Skeletal muscle cell (primary cell): ENCODE measurements at regions not wholly inside any gene's neighbourhood (a gene's known extent, or its start where the extent isn't known, plus 50 kb on each side); places are given as distances from the start of the nearest gene placed in this dataset.
A peak's percentile ranks its signal among the peaks of the same experiment; 100 is the strongest.

ENCODE experiments used
- DNase-seq: peaks from one replicate; pipeline ENCODE4 v3.0.0-alpha.2; 2010; ENCODE audit warnings: low read depth
- H3K4me3 ChIP-seq: 2 replicates; pipeline ENCODE4 v1.5.1; 2011; ENCODE audit warnings: low read depth, mild to moderate bottlenecking, control low read depth, low read length, moderate library complexity

DNA sequence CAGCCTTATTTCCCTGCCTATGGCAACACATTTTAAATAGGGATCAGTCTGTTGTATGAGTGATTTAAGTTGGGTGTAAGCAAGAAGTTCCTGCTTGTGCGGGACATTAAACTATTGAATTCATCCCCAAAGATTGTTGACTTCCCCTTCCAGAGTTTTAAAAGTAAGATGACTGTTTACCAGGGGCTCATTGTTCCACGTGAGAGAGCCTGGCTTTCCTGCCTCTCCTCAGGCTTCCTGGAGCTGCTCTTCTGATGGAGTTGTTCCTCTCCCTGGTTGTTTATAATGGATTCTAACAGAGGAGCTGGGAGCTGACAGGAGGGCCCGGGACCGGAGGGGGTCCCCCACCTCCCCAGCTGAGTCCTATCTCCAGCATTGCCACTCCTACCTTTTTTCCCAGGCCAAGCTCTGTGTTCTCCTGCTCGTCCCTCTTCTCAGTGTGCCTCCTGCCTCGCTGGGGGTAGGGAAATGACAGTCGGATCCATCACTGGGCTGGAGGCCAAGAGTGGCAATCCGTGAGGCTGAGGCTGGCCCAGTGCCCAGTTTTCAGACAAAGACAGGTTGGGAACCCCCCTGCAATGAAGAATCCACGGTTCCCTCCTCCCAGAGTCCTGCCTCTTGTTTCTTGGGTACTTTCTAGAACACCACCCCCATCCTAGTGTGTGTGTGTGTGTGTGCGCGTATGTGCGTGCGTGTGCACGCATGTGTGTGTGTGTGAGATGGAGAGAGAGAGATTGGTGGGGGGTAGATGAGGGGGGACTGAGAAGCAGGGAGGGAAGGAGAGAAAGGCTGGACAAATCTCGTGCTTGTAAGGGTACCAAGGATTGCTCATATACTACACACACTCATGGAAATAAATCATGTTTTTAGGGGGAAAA is 123.7 kb upstream of the NFIB start:
- no peak for DNase-seq
- no peak overlapping the region for H3K4me3 ChIP-seq

DNA sequence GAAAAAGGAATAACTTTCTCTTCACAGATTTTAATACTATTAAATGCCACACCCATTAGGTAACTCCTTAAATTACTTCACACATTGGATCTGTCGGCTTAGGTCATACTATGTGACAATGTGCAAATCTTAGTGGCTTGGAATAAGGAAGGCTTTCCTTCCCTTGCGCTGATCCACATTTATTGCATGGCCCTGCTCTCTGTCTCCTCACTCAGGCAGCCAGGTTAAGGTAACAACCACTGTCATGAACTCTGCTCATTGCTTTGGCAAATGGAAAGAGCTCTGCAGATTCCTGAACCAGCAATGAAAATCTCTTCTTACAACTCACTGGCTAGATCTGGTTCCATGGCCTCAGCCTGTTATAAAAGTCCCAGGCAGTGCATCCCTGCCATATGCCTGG is 121.9 kb upstream of the NFIB start:
- no peak overlapping the region for H3K4me3 ChIP-seq
- DNase-seq = no peak

DNA sequence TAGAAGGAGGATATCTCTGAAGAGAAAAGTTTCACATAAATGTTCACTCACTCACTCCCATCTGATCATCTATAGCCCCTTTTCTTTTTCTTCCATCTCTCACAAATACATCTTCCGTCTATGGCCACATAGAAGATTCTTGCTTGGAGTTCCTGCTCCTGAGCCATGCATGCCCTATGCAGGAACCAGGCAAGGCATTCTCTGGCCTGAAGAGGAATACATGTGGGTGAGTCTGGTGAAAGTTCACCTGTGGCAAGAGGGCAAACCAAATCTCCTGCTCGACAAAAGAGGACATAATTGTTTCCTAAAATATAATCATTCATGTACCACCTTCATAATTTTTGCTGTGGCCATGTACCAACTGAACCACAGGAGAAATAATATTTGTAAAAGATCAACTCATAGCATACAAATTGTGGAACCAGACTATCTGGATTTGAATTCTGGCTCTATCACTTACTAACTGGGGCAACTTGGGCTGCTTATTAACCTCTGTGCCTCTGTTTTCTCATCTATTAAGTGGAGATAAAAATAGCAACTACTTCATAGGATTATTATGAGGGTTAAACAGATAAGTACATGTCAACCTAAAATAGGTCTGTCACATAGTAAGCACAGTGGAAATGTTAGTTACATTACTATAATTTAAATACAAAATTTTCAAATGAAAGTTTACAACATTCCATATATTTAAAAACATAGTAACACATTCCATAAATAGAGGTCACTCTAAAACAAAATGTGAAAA is 121.2 kb upstream of the NFIB start:
- no peak for DNase-seq
- H3K4me3 ChIP-seq = no peak overlapping the region

DNA sequence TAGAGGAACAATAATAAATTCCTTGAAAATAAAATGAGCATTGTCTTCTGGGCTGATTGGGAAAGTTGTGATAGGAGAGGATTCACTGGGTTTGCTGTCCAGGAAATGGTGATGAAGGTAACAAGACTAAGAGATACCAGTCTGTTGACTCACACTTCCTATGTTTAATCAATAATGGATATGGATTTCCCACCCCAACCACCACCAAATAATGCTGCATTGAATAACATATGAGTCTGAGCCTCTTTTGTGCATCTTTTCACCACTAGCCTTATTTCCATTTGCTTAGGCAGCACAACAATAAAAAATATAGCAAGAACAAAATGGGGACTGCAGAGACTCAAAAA is 120.2 kb upstream of the NFIB start:
- no peak overlapping the region for H3K4me3 ChIP-seq
- DNase-seq = no peak

DNA sequence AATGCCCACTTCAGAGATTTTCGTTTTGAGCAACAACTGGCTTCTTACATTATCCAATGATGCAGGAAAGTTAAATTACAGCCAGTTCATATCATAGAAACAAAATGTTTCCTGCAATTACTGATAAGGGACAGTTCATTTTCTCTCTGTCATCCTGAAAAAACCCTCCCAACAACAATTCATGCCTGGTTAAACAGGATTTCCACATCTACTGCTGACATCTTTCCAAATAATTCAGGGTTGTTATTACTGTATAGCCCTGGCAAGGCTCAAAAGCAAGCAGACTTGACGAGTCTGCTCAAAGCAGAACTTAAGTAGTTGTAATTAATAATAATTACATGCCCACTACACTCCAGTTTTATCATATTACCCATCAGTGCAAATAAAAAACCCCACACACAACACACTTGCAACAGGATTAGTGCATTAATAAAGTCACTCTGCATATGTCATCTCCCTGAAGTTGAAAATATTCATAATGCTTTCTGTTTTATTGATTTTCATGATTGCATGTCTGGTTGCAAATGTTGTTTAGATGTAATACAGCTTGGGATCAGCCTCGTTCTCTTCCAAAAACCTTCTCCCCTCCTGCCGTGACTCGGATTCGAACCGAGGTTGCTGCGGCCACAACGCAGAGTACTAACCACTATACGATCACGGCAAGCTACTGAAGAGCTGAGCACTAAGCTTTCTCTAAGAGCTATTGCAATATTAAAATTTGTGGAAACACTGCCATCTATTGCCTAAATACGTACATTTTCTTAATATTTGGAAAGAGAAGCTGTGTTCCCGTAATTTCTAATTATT is 119.6 kb upstream of the NFIB start:
- no peak for DNase-seq
- H3K4me3 ChIP-seq = no peak overlapping the region

GRCh38 chr9:14432666-14433350 is 118.9 kb upstream of the NFIB start:
- H3K4me3 ChIP-seq = no peak overlapping the region
- DNase-seq = no peak

DNA sequence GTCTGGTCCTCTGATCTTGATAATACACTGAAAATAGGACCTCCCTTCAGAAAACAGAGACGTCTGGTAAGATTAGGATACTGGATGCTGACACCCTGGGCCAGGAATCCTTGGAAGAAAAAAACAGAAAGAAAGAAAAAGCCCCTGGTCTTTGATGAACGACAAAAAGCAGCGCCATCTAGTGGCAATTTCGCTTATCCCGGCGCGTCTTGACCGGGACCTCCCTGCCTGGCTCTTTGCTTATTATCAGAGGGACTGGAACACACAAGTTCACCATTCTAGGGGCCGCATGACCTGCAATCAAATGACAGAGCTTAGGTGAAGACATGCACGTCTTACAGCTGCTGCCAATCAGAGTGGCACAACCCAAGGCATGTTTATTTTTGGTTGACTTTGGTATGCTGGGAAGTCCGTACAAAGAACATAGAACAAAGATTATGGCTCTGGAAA is 114.9 kb upstream of the NFIB start:
- no peak overlapping the region for H3K4me3 ChIP-seq
- no peak for DNase-seq

DNA sequence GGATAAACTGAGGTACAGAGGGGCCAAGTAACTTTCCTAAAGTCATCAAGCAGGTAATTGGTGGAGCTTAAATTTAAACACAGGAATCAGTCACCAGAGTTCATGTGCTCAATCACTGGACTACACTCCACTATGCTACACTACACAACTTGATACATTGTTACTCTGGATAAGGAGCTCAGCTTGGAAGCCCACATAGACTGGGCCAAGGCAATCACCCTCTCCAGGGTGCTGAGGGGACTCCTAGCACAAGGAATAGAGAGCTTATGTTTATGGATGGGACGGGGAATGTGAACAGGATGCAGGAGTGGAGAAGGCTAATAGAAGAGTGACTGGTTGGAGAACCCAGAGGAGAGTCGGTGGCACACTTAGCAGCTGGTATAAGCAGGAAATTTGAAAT is 113.5 kb upstream of the NFIB start:
- H3K4me3 ChIP-seq = no peak overlapping the region
- no peak for DNase-seq

GRCh38 chr9:14424983-14425382 is 111.0 kb upstream of the NFIB start:
- DNase-seq = no peak
- H3K4me3 ChIP-seq = no peak overlapping the region

DNA sequence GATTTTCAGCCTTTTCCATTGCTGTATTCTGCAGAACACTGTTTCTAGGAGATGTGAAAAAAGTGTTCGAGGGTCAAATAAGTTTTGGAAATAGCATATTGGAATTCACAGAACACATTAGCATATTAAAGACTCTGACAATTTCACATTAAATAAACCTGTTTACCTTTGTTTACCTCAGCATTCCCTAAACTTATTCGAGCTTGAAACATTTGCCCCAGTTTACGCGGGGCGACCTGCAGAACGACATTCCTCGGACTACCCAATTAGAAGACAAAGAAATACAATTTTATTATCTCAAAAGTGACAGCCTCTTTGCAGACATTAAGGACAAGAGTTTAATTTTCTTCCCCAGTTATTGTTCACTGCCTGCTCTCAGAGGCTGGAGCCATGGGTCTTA is 110.3 kb upstream of the NFIB start:
- no peak for DNase-seq
- no peak overlapping the region for H3K4me3 ChIP-seq

DNA sequence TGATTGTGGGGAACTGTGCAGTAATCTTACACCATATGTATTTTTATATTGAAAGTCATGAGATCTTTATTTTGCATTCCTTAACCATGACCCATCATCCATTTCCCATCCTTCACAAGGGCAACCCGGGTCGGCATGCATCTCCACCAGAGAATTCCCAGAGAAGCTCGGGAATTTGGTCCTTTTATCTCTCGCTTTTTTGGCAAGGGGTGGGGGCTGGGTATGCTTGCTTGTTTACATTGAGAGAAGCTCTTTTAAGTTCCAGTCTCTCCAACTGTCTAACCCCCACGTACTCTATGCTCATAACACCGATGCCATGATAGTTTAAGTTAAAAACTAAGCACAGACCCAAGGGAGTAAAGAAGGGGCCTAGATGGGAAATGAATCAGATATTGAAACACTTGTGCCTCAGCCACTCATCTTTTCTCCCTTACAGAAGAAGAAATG is 109.9 kb upstream of the NFIB start:
- peak; percentile 69 for DNase-seq
- no peak overlapping the region for H3K4me3 ChIP-seq

GRCh38 chr9:14421291-14421690 is 107.3 kb upstream of the NFIB start:
- no peak for DNase-seq
- H3K4me3 ChIP-seq = no peak overlapping the region

GRCh38 chr9:14418941-14419937 is 105.3 kb upstream of the NFIB start:
- no peak overlapping the region for H3K4me3 ChIP-seq
- no peak for DNase-seq

GRCh38 chr9:14418301-14418940 is 104.5 kb upstream of the NFIB start:
- H3K4me3 ChIP-seq = no peak overlapping the region
- peak; percentile 62 for DNase-seq

DNA sequence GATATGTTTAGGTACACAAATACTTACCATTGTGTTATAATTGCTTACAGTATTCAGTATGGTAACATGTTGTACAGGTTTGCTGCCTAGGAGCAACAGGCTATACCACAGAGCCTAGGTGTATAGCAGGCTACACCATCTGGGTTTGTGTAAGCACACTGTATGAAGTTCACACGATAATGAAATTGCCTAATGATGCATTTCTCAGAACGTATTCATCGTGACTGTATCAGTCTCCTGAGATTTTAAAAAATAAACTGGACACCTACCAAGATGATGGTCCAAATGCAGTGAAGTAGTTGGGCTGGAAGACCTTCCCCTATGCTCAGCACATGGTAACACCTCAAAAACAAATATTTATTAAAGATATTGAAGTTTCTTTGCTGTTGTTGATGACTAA is 103.3 kb upstream of the NFIB start:
- DNase-seq = peak; percentile 77
- no peak overlapping the region for H3K4me3 ChIP-seq

- no peak overlapping the region for H3K4me3 ChIP-seq
- peak; percentile 68 for DNase-seq
Measured at GRCh38 chr9:14415947-14416346, 102.0 kb upstream of the NFIB start.

- H3K4me3 ChIP-seq = no peak overlapping the region
- no peak for DNase-seq
Measured at GRCh38 chr9:14413812-14414211, 99.9 kb upstream of the NFIB start.

- no peak overlapping the region for H3K4me3 ChIP-seq
- DNase-seq = no peak
Measured at GRCh38 chr9:14412775-14413174, 98.8 kb upstream of the NFIB start.
